ENCODE measurements at regions not wholly inside any gene's neighbourhood (a gene's known extent, or its start where the extent isn't known, plus 50 kb on each side); places are given as distances from the start of the nearest gene placed in this dataset.

- DNase-seq, result no peak
Measured at GRCh38 chr6:81856872-81857271, 104.4 kb upstream of the TENT5A start.

- no peak for DNase-seq
Measured at GRCh38 chr6:81854474-81854873, 102.0 kb upstream of the TENT5A start.

DNA sequence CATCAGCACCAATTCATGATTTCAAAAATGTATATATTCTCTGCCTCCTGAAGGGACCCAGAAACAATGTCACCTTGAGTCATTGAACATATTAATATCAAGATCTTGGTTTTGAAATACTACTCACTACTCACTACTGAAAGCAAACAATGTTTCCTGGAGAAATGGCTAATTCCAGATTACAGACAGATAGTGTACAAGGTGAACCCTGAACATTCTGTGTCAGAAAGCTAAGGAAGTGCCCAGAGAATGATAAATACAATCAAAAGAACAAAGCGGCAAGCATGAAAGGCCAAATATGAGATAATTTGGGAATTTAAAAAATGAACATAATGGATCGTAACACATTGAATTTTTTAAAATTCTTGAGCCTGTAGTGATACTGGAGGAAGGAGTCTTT lies 101.5 kb upstream of the TENT5A start:
- no peak for DNase-seq

- DNase-seq, result no peak
Measured at GRCh38 chr6:81849248-81849647, 96.8 kb upstream of the TENT5A start.

DNA sequence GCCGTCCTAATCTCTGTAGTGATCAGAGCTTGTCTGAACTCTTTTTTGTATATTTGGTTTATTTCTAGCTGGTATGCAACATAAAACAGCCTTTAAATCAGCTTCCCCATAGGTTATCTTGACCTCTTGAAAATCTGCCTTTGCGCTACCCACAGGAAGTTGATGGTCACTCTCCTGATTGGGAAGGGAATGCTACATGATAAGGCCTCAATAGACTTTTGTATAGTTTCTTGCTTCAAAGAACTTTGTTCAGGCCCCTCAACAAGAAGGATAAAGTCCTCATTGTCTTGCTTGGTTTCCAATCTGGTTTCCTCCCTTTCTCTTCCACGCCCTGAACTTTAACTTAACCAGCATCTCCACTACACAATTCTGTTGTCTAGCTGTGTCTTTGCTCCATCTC lies 95.4 kb upstream of the TENT5A start:
- no peak for DNase-seq

DNA sequence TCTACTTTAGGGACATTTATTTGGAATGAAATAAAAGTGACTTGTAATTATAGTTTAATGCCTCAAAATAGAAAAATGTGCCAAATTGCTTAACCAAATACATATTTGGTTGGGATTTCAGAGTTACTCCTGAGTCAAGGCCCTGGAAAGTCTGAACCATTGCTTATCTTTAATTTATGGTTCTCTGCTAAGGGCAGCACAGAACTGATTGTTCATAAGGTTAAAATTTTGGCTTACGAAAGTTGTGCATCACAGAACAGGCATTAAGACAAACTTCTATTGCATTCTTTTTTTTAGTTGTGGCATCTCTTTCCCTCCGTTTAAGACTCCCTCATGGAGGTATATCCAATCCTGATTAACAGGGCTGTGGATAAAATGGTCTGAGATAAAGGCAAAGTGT lies 92.2 kb upstream of the TENT5A start:
- DNase-seq, result no peak

GRCh38 chr6:81843302-81843701 lies 90.8 kb upstream of the TENT5A start:
- no peak for DNase-seq

DNA sequence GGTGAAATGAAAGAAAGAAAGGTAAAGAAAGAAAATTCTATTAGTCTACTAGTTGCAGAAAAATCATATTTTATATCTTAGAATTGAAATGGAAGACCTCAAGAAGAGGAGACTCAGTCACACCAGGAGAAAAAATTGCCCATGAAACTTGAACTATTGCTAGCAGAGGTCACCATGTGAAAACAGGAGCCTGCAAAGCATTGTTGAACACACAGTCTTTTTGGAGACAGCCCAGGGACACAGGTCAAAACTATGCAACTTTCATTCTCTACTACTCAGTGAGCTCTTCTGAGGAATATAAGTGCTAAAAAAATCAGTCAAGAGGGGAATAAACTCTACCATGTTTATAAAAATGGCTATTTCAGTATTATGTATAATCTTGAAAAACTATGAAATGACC lies 89.8 kb upstream of the TENT5A start:
- DNase-seq, result no peak

DNA sequence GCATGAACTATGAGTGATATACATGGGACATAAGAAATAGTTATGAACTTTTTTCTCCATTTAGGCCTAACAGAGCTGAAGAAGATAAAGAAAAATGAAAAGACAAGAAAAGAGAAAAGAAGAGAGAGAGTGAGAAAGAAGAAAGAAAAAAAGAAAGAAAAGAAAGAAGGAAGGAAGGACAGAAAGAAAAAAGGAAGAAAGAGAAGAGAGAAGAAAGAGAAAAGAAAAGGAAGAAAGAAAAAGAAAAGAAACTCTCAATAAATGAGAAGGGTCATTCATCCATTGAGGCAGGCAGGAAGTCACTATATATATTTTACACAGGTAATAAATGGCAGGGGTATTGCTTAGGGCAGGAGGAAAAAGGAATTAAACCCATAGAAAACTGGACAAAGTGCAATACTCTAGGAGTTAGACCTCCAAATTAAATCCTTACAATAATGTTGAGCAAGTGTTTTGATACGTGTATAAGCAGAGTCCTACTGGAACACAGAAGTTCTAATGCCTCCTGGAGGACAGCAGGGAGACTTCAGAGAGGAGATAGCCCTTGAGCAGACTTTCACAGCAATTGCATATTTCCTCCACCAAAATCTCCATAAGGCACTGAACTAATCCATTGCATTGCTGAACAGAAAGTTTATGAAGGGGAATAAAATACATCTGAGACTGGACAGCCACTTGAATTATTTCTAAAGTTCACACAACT lies 86.4 kb upstream of the TENT5A start:
- DNase-seq, result no peak

GRCh38 chr6:81838031-81838430 lies 85.5 kb upstream of the TENT5A start:
- no peak for DNase-seq

DNA sequence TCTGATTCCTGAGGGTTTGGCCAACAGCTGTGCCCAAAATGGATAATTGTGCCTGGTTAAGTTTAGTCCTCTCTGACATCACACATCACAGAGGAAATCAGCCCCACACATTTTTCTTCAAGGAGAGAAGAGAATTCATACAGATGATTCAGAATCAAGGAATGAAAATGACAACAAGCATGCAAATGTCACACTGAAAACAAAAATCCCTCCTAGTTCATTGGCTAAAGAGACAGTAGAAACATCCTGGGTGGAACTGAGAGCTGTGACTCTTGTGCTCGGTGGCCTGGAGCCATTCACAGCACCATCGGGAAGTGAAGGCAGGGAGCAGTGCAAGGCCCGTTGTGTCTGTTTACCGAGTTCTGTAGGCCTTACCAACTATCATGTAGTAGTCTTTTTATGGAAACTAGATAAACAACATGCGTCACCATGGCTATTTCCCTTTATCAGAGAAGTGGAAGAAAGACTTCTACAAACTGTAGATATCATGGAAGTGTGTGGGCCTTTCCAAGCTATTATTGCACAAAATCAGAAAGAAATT lies 81.7 kb upstream of the TENT5A start:
- DNase-seq, result no peak

DNA sequence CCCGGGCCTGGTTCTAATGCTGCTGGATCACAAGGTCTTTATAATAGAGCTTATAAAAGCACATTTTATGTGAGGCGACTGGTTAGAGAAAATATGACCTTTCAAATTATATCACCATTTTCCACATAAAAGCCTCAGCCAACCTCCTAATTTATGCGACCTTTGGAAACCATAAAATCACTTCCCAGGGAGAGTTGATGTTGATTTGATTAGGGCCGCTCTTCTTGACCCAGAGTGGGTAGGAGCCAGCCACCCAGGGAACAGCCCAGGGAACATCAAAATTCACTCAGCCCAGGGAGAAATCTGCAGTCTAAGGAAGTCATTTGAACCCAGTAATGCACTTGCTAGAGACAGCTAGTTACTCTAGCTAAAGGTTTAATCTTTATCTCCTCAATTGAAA lies 79.8 kb upstream of the TENT5A start:
- no peak for DNase-seq

- no peak for DNase-seq
Measured at GRCh38 chr6:81831274-81831673, 78.8 kb upstream of the TENT5A start.

DNA sequence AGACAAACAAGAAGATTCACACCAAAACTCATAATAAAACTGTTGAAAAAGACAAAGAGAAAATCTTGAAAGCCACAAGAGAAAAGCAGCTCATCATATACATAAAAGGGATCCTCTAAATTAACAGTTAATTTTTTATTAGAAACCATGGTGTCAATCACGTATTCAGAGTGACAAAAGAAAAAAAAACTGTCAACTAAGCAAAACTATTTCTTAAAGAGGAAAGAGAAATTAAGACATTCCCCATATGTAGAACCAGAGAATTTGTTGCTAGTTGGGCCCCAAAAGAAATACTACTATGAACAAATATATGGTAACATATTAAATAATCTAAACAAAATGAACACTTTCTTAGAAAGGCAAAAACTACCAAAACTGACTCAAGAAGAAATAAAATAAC lies 74.3 kb upstream of the TENT5A start:
- no peak for DNase-seq

DNA sequence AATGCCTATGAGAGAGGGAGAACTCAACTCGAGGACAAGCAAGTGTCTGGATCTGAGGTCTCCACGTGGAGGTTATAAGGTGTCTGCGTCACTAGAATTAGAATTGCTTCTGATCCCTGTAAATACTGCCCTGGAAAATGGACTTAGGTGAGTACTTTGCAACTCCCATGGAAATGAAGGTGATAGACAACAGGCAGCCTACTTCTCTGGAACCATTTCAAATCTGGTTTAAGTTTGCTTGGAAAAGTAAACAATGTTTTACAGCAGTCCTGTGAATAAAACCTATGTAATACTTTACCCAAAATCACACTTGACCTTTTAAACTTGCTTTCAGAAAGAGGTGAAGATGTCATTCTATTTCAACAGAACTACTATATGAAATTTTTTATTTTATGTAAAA lies 70.1 kb upstream of the TENT5A start:
- no peak for DNase-seq

DNA sequence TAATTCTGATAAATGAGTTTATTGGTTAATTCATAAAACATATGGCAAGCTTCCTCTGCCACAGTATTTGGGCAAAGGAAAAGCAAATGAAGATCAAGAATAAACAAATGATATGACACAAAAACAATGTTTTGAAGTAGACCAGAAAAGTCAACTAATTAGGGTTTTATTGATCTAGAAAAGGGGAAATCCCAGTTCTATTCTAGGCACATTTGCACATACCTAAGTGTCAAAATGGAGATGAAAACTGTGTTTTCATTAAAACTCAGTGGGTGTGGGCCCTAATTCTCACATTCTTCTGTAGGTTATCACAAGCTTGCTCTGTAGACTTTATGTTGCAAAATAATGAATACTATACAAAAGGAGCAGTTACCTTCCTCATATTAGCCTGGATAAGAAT lies 69.0 kb upstream of the TENT5A start:
- DNase-seq, result no peak

DNA sequence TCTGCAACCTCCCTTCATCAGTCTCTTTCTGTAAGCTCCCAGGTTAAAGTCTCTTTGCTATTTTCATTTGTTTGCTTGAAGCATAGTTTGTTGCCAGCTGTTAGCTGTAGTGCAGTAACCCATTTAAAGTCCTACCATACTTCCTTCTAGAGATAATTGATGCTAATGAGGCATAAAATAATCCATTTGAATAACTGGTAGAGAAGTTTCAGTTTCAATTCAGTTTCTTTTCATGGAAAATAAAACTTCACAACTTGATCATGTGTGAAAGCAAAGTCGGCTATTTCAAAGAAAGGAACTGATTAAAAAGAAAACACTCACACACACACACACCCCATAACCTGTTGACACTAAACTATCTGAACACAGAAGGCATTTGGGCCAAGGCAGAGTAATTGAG lies 68.5 kb upstream of the TENT5A start:
- no peak for DNase-seq

- DNase-seq, result no peak
Measured at GRCh38 chr6:81820422-81820821, 67.9 kb upstream of the TENT5A start.

- no peak for DNase-seq
Measured at GRCh38 chr6:81819767-81820166, 67.3 kb upstream of the TENT5A start.

DNA sequence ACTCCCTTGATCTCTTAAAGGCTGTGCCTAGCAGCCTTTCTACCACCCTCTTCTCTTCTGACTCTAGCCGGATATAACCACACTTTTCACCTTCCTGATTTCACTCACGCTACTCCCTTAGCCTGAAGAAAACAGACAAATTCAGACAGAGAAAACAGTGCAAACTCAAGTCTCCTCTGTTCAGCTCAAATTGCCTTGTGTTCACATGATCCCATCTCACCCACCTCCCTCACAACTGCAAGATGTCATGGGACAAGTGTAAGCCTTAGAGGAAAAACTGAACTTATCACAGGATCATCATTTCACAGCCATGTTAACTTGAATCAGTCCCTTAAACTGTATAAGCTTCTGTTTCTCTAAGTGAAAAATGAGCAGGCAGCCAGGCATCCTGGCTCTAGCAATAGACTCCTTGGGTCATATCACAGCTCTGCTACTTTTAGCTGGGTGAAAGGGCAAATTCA lies 66.5 kb upstream of the TENT5A start:
- no peak for DNase-seq

DNA sequence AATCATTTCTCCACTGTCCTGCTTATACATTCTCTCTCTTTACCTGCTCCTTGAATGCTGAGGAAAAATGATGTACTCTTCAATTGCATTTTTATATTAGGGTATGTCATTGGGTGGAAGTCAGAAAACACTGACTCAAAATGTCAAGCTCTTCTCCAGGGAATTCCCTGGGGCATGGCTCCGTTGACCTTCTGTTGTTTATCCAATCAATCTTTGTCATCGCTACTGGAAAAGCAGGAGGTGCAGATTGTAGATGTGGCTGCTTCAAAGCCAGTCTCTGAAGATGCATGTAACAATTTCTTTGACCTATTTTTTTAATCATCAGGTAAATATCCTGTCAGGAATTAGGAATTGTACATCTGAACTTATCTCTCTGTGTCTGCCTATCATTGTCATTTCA lies 63.9 kb upstream of the TENT5A start:
- no peak for DNase-seq

DNA sequence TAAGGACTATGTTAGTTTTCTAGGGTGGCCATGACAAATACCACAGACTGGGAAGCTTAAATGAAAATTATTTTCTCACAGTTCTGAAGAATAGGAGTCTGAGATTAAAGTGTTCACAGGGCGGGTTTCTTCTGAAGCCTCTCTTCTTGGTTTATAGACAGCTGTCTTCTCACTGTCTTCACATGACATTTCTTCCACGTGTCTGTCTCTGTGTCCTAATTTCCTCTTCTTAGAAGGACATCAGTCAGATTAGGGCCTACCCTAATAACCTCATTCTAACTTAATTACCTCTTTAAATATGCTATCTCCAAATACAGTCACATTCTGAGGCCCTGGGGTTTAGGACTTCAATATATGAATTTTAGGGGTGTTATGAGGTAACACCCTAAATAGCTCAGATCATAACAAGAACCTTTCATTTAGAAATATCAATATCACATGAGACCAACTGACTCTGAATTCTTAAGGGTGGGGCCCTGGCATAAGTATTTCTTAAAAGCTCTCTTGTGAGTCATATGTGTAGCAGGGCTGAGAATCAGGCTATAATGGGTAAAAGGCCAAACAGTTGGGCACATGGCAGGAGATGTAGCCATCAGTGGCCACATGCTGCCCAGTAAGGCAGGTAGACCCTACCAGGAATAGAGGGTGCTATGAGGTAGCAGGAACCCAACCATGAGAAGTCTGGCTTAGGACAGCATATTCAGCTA lies 62.0 kb upstream of the TENT5A start:
- no peak for DNase-seq

- DNase-seq, result no peak
Measured at GRCh38 chr6:81813305-81813704, 60.8 kb upstream of the TENT5A start.

GRCh38 chr6:81812401-81812800 lies 59.9 kb upstream of the TENT5A start:
- no peak for DNase-seq

All from CD4-positive, alpha-beta T cell treated with Interleukin-10 for 1 hour (primary cell).